HCEC 1CT (cell line): ENCODE measurements at regions not wholly inside any gene's neighbourhood (a gene's known extent, or its start where the extent isn't known, plus 50 kb on each side); places are given as distances from the start of the nearest gene placed in this dataset.
A peak's percentile ranks its signal among the peaks of the same experiment; 100 is the strongest.

Experiments used
- DNase-seq: peaks from one replicate; pipeline ENCODE4 v3.0.0-alpha.2; 2017

DNA sequence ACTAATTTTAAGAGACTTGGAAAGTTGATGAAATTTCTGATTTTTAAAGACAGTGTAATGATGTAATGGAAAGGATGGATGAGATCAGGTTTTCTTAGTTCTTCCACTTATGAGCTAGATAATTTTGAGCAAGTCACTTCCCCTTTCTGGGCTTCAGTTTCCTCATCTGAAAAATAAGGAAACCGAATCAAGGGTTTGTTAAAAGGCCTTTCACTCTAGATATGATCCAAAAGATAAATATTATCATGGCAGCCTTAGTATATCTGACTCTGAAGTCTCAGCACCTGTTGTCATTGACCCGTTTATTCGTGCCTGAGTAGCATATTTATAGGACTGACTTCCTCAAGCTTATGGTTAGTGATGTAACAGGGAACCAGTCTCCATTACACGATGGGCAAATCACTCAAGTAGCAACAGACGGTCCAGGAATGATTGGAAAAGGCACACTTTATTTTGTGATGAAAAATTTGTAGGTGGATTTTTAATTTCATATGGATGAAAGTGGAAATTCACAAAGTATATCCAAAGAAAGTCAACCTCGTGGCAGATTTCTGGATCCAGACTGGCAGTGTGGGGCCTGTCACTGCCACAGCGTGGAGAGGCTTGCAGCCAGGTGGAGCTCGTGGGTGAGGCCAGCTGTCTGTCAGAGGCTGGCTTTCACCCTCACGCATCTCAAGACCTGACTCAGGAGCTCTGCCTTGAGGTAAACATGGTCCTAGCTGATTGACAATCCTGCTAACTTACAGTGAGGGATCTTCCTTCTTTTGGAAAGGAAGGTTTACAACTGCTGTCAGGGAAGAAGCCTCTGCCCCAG is 137.9 kb upstream of the CXCR4 start:
- DNase-seq, result no peak

- DNase-seq, result no peak
Measured at GRCh38 chr2:136255127-136255526, 137.2 kb upstream of the CXCR4 start.

GRCh38 chr2:136254681-136255080 is 136.7 kb upstream of the CXCR4 start:
- DNase-seq, result no peak

DNA sequence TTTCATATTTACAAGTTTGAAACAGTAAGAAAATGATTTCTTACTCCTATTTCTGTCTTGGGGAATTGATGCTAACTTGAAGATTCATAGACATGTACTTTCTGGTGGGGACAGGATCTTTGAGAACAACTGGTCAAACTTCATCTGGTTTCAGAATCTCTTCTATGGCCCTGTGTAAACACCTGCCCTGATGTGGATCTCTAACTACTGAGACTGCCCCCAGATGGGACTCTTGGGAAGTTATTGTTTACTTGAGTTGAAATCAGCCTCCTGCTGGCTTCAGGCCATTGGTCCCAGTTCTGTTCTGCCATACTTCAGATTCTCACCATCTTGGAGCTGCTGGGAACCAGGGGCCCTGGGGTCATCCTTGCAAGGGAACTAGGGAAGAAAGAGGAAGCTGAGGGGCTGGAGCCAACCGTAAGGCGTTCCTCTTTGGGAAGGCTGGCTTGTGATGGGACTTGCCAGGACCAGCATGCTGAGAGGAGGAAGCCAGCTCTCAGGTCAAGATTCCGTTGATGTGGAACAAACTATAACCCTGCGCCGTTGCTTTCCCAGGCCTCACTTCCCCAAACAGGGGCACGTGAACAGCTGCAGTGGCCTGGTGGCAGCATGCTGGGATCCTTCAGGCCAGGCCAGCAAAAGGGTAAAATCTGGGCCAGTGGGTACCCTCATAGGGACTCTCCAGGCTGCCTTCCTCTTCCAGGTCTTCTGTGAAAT is 135.5 kb upstream of the CXCR4 start:
- DNase-seq, result no peak

GRCh38 chr2:136251885-136252585 is 134.1 kb upstream of the CXCR4 start:
- no peak for DNase-seq

- no peak for DNase-seq
Measured at GRCh38 chr2:136251197-136251884, 133.4 kb upstream of the CXCR4 start.

DNA sequence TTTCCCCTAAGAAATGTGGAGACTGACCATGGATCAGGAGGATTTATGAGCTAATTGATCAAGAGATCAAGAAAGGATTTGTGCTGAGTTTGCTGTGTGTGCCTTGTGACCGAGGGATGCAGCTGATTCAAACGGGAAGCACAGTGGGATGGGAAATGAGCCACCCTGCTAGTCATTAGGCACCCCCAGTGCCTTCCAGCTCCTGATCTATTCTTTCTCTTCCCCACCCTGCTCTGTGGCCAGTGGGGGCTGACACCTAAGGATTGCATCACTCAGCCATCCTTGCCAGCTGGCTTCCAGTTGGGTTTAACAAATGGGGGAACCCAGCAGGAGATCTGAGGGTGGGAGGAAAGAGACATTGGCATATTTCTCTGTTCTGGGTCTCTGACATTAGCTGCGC is 132.2 kb upstream of the CXCR4 start:
- DNase-seq, result no peak

DNA sequence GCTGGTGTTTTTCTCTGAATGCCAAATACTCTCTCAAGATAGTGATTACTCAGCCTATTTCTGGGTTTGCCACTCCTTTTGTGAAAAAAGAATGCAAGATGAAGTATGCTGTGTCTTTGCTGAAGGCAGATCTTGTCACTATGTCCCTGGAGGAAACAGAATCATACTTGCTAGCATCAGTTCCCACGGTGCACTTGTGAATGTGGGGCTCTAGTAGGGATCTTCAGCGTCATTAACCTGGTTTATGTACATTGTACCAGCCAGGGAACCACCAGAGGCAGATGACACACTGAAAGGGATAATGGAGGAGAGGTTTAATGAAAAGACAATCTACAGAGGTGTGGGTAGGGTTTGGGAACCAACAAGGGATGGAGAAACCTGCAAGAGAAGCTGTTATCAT is 131.0 kb upstream of the CXCR4 start:
- no peak for DNase-seq

DNA sequence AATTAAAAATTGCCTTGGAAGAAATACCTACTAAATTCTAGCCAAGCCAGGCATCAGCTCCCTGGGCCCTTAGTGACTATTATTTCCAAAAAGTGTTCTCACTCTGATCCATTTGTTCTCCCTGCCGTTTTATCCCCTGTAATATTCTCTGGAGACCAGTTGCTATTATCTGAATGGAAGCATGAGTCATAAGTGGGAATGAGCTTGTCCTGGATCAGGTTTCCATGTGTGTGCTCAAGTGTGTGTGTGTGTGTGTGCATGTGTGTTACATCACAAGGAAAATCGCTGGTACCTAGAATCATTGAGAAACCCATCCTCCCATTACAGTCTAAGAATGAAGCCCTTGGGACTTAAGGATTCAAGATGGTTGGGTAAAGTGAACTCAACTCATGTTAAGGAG is 130.3 kb upstream of the CXCR4 start:
- peak; percentile 37 for DNase-seq

GRCh38 chr2:136247204-136247950 is 129.4 kb upstream of the CXCR4 start:
- peak; percentile 20 for DNase-seq

DNA sequence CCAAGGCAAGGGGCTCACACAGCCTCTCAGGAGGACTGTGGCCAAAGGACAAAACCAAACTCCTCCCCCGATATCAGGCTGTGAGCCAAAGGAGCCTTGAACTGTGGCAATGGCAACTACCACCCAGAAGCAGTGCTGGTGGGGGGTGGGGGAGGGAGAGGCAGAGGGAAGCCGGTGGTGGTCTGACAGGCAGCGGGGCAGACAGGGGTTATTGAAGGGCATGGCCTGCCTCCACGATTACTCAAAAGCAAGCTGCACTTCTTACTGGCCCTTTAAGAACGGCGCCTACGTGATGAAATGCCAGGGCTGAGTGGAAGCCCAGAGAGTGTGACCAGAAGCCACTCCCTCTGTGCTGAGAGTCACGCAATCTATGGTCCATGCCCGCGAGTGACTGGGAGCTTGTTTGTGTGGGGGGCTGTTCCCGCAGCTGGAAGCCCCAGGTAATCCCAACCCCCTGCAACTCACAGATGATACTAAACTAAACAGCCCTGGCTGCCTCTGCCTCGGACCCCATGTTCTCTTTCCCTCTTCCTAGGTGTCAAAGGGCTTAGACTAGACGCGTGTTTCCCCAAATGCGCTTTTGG is 128.2 kb upstream of the CXCR4 start:
- DNase-seq, result peak; percentile 29

DNA sequence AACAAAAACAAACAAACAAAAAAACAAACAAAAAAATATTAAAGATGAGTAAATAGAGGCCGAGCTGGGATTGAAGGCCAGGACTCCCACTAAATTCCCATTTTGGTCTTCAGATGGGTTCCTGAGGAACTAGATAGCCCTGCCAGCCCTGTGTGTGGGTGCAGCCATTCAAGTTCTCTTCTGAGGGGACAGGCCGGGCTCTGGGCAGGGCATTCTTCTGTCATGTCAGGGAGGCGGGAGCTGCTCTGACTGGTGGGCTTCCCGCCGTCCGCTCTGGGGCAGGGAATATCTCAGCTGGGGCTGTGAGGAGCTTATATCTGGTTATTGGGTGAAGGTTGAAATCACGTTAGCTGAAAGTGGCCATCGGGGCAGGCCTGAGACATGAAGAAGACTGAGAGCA is 127.3 kb upstream of the CXCR4 start:
- DNase-seq, result no peak

GRCh38 chr2:136244536-136244885 is 126.6 kb upstream of the CXCR4 start:
- no peak for DNase-seq

- no peak for DNase-seq
Measured at GRCh38 chr2:136243638-136244535, 125.9 kb upstream of the CXCR4 start.

- peak; percentile 16 for DNase-seq
Measured at GRCh38 chr2:136242687-136243277, 124.8 kb upstream of the CXCR4 start.

GRCh38 chr2:136242100-136242499 is 124.2 kb upstream of the CXCR4 start:
- DNase-seq, result peak; percentile 20

- no peak for DNase-seq
Measured at GRCh38 chr2:136239079-136239685, 121.2 kb upstream of the CXCR4 start.

- DNase-seq, result peak; percentile 83
Measured at GRCh38 chr2:136238286-136239078, 120.5 kb upstream of the CXCR4 start.

DNA sequence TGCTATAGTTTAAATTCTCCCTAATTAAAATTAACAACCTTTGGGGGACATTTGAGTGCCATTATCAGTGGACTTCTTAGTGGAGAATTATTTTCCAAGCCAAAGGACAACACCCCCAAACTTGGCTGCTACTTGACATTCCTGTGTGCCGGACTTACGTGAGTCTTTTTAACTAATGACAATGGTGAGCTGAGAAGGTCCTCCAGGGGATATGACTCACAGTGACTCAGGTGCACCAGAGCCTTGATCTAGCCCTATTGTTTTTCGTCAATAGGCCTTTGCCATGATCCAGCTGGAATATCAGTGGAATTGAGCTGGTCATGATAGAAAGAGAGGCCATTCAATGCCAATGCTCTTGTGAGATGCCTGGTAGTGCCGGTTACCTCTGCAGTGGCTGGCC is 118.1 kb upstream of the CXCR4 start:
- DNase-seq, result peak; percentile 46
